ENCODE measurements at regions not wholly inside any gene's neighbourhood (a gene's known extent, or its start where the extent isn't known, plus 50 kb on each side); places are given as distances from the start of the nearest gene placed in this dataset.

- TF ChIP-seq CTCF (IDR thresholded peaks at IDR 0.05; ENCODE audit: low read depth, low read length) = no peak
- TF ChIP-seq POLR2A (IDR thresholded peaks at IDR 0.05; ENCODE audit: extremely low read depth, insufficient read length) = no peak
Observed at GRCh38 chr15:81839387-81839786, 206.4 kb downstream of the MEX3B start.

Data from NB4 (cell line).